Caco-2 (cell line): ENCODE measurements at regions not wholly inside any gene's neighbourhood (a gene's known extent, or its start where the extent isn't known, plus 50 kb on each side); places are given as distances from the start of the nearest gene placed in this dataset.

ENCODE experiments used
- BruUV-seq: library from RNA; stranded (reverse); fragments of 400-500 nt; replicated peaks from 2 replicates; lab custom pipeline; 2021; lab: Mats Ljungman, UMichigan
- CTCF ChIA-PET: fragments of 300-600 bp; sonication (Branson Sonifier 250); formaldehyde crosslinking; loops from one replicate; lab custom pipeline; 2022; ENCODE audit warnings: antibody characterized with exemption; lab: Charles Lee
- POLR2A ChIA-PET: fragments of 300-600 bp; sonication (Branson Sonifier 250); formaldehyde crosslinking; loops from one replicate; lab custom pipeline; 2022; ENCODE audit warnings: antibody characterized with exemption; lab: Charles Lee
- DNase-seq, 2 experiments: peaks; one replicate each; pipeline versions ENCODE4 v3.0.0 to v3.0.0-alpha.2; 2020 to 2022
- H3K27me3 ChIP-seq: replicated peaks from 2 replicates; pipeline ENCODE4 v1.6.0; 2011; ENCODE audit warnings: low read length; ENCODE audit not compliant: control insufficient read depth, insufficient read depth
- H3K36me3 ChIP-seq: 2 replicates; pipeline ENCODE4 v1.5.1; 2011; ENCODE audit warnings: low read length; ENCODE audit not compliant: control insufficient read depth, insufficient read depth
- H3K4me1 ChIP-seq: fragments of 250-450 bp; sonication (Bioruptor Pico); 2 replicates; pipeline ENCODE4 v1.5.1; 2020; ENCODE audit warnings: mild to moderate bottlenecking
- H3K4me3 ChIP-seq: 2 replicates; pipeline ENCODE4 v1.5.1; 2011; ENCODE audit warnings: low read depth, mild to moderate bottlenecking, control low read depth, low read length
- H3K9me3 ChIP-seq: fragments of 250-450 bp; sonication (Bioruptor Pico); 2 replicates; pipeline ENCODE4 v1.5.1; 2020; ENCODE audit warnings: mild to moderate bottlenecking, moderate library complexity
- H3K27ac Mint-ChIP-seq: one replicate; pipeline ENCODE4 v1.8.0; 2022; ENCODE audit warnings: mixed read lengths; ENCODE audit not compliant: unreplicated experiment
- H3K27me3 Mint-ChIP-seq: one replicate; pipeline ENCODE4 v1.8.0; 2022; ENCODE audit warnings: mixed read lengths; ENCODE audit not compliant: insufficient read depth, unreplicated experiment
- H3K36me3 Mint-ChIP-seq: one replicate; pipeline ENCODE4 v1.8.0; 2022; ENCODE audit warnings: mild to moderate bottlenecking, mixed read lengths; ENCODE audit not compliant: insufficient read depth, unreplicated experiment
- H3K4me1 Mint-ChIP-seq: one replicate; pipeline ENCODE4 v1.8.0; 2022; ENCODE audit warnings: low read depth, mixed read lengths; ENCODE audit not compliant: unreplicated experiment
- H3K4me3 Mint-ChIP-seq: one replicate; pipeline ENCODE4 v1.8.0; 2022; ENCODE audit warnings: mild to moderate bottlenecking, moderate library complexity, mixed read lengths; ENCODE audit not compliant: unreplicated experiment
- H3K9me3 Mint-ChIP-seq: one replicate; pipeline ENCODE4 v1.8.0; 2022; ENCODE audit warnings: mixed read lengths; ENCODE audit not compliant: unreplicated experiment
- CTCF ChIP-seq, 2 experiments: fragments of 200-600 bp in 1 of 2; IDR thresholded peaks; 1 replicate in 1 of 2; 2 replicates in 1 of 2; pipeline versions ENCODE4 v1.5.1 to v1.8.0; 2011 to 2022; ENCODE audit warnings: antibody characterized with exemption in 1 of 2, control low read depth in 1 of 2, inconsistent platforms in 1 of 2, low read depth in 1 of 2, low read length in 1 of 2, mild to moderate bottlenecking in 1 of 2, moderate library complexity in 1 of 2; ENCODE audit not compliant: insufficient read depth in 1 of 2, severe bottlenecking in 1 of 2, unreplicated experiment in 1 of 2
- intact Hi-C: fragments of 100-400 bp; cut with micrococcal nuclease; formaldehyde crosslinking; loops from one replicate; pipeline ENCODE4 v1.10.0; 2022; ENCODE audit not compliant: unreplicated experiment

DNA sequence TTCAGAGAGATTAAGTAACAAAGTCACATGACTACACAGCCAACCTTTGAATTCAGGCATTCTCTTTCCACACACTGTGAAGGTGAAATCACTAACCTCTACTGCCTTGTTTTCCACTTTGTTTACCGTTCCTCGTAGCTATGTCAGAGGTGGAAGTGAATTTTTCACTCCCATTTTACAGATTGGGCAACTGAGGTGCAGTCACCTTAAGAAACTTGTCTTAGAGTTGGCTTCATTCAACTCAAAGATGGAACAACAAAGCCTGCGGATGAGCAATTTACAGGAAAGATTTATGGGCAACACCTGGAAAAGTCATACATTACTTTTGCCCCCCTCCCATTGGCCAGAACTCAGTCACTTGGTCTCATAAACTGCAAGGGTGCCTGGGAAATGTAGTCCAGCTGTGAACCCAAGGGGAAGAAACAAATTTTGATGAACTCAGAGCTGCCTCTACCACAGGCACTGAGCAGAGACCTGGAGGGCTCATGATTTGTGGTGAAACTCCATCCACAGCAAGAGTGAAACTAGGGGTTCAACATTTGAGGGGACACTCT is 784.6 kb upstream of the EEF2KMT start:
- Histone ChIP-seq H3K9me3 (no peaks in the 10 kb centered on the region), H3K4me3 (no peak overlapping the region), H3K27me3 (peaks cover 1% of the 10 kb centered on the region; the same call in 1 of the 2 replicates), H3K4me1 (no peaks in the 10 kb centered on the region), H3K36me3 (no peaks in the 10 kb centered on the region)
- Mint-ChIP-seq H3K27me3 (peaks cover 3% of the 10 kb centered on the region), H3K36me3 (no peaks in the 10 kb centered on the region), H3K4me1 (no peaks in the 10 kb centered on the region), H3K9me3 (no peaks in the 10 kb centered on the region), H3K4me3 (no peak overlapping the region), H3K27ac (no peak overlapping the region)
- intact Hi-C loops, result no loop called here
- ChIA-PET CTCF (no interaction called here), POLR2A (no interaction called here)
- no peak for DNase-seq
- TF ChIP-seq CTCF (IDR thresholded peaks at IDR 0.05; ENCODE audit: insufficient read depth in 1 of 2, low read depth in 1 of 2, low read length in 1 of 2, severe bottlenecking in 1 of 2, unreplicated experiment in 1 of 2), result no peak
- BruUV-seq, result no TSS peak

DNA sequence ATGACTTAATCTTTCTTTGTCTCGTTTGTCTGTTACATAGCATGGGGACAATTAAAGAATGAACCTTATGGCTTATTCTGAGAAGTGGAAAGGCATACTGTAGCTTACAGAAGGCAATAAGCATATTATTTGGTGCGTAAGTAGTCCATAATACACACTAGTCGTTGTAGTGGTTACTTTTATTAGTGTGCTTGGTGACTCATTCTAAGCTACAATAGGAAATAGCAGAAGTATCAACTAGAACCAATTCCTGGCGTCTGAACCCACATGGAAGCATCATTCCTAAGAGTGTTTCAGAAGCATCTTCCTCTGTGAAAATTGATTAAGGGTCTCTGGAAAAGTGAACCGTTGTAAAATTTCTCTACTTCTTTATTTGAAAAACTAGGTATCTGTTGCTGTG is 777.8 kb upstream of the EEF2KMT start:
- no peaks in the 10 kb centered on the region for H3K9me3 ChIP-seq
- no peaks in the 10 kb centered on the region for H3K9me3 Mint-ChIP-seq
- DNase-seq, result no peak
- peaks cover 6% of the 10 kb centered on the region for H3K27me3 Mint-ChIP-seq
- H3K4me1 Mint-ChIP-seq, result no peaks in the 10 kb centered on the region
- intact Hi-C loops, result no loop called here
- H3K4me1 ChIP-seq, result no peaks in the 10 kb centered on the region
- H3K36me3 Mint-ChIP-seq, result no peaks in the 10 kb centered on the region
- H3K4me3 Mint-ChIP-seq, result no peak overlapping the region
- H3K36me3 ChIP-seq, result no peaks in the 10 kb centered on the region
- CTCF ChIA-PET, result no interaction called here
- H3K27me3 ChIP-seq, result peaks cover 1% of the 10 kb centered on the region; the same call in 1 of the 2 replicates
- no peak overlapping the region for H3K27ac Mint-ChIP-seq
- no peak for TF ChIP-seq CTCF (IDR thresholded peaks at IDR 0.05; ENCODE audit: insufficient read depth in 1 of 2, low read depth in 1 of 2, low read length in 1 of 2, severe bottlenecking in 1 of 2, unreplicated experiment in 1 of 2)
- no peak overlapping the region for H3K4me3 ChIP-seq
- no TSS peak for BruUV-seq
- POLR2A ChIA-PET, result no interaction called here

GRCh38 chr16:5874899-5875298 is 777.3 kb upstream of the EEF2KMT start:
- BruUV-seq, result no TSS peak
- Histone ChIP-seq H3K9me3 (no peaks in the 10 kb centered on the region), H3K4me1 (no peaks in the 10 kb centered on the region), H3K4me3 (no peak overlapping the region), H3K36me3 (no peaks in the 10 kb centered on the region), H3K27me3 (peaks cover 1% of the 10 kb centered on the region; the same call in 1 of the 2 replicates)
- DNase-seq, result no peak
- Mint-ChIP-seq H3K4me1 (no peaks in the 10 kb centered on the region), H3K4me3 (no peak overlapping the region), H3K27ac (no peak overlapping the region), H3K36me3 (no peaks in the 10 kb centered on the region), H3K9me3 (no peaks in the 10 kb centered on the region), H3K27me3 (peaks cover 6% of the 10 kb centered on the region)
- ChIA-PET CTCF (no interaction called here), POLR2A (interaction anchor here (0.6 kb wide), 1 partner anchor 94 kb away, joined by 3 read pairs; no protein-coding TSS in a partner anchor)
- intact Hi-C loops, result no loop called here
- no peak for TF ChIP-seq CTCF (IDR thresholded peaks at IDR 0.05; ENCODE audit: insufficient read depth in 1 of 2, low read depth in 1 of 2, low read length in 1 of 2, severe bottlenecking in 1 of 2, unreplicated experiment in 1 of 2)
